ENCODE measurements at regions not wholly inside any gene's neighbourhood (a gene's known extent, or its start where the extent isn't known, plus 50 kb on each side); places are given as distances from the start of the nearest gene placed in this dataset.

DNA sequence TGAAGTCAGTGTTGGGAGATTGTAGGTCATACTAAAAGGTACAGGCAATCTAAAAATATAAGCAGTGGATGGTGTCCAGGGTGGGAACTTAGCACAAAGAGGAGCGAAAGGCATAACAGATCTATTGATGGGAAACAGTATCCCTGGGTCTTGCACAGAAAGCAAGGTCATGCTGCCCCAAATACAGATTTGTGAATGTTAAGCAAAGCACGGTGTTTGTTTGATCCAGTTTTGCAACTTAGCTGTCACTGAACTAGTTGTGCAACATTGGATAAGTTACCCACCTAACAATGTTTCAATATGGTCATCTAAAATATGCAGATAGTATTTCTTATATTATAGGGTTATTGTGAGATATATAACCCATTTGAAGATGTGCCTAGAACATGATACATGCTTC, 162.9 kb downstream of the BLID start:
- BruUV-seq (replicated peaks): no TSS peak
- Histone ChIP-seq H3K4me2 (no peak overlapping the region), H4K20me1 (ENCODE audit: insufficient read depth) (no peaks in the 10 kb centered on the region), H3K9me2 (ENCODE audit: insufficient read depth) (no peaks in the 10 kb centered on the region), H3K79me2 (ENCODE audit: low read depth) (no peaks in the 10 kb centered on the region), H3K4me1 (replicated peaks; ENCODE audit: insufficient read depth) (no peaks in the 10 kb centered on the region), H2AFZ (no peak overlapping the region), H3K9me3 (ENCODE audit: insufficient read depth, low read depth) (no peaks in the 10 kb centered on the region), H3F3A (ENCODE audit: insufficient read depth, low read depth) (no peaks in the 10 kb centered on the region), H3K27ac (no peak overlapping the region), H3K4me3 (no peak overlapping the region), H3K27me3 (ENCODE audit: insufficient read depth, low read depth) (no peaks in the 10 kb centered on the region), H3K36me3 (ENCODE audit: low read depth) (no peaks in the 10 kb centered on the region)
- TF ChIP-seq EZH2 (IDR thresholded peaks at IDR 0.05; ENCODE audit: low read depth): no peak
- ChIA-PET POLR2A (ENCODE audit: unreplicated experiment) (no interaction called here), CTCF (no interaction called here)
- DNase-seq: no peak
- intact Hi-C loops (cut with micrococcal nuclease; ENCODE audit: unreplicated experiment): no loop called here

DNA sequence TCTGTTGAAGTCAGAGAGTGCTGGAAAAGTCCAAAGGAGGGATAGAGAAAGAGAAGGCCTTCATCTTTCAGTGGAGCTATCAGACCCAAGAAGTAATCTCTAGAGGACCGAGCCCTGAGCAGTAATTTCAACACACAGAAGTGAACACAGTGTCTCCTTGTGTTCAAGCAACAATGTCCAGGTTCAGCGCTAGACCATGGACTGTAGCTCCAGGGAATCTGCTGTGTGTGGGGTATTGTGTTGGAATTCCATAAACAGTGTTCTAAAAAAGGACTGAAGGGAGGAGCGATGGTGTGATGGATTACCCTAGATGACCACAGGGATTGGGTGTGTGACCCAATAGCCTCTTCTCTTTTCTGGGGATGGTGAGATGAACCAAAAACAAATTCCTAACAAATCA, 165.9 kb downstream of the BLID start:
- no TSS peak for BruUV-seq (replicated peaks)
- Histone ChIP-seq H3K79me2 (ENCODE audit: low read depth) (no peaks in the 10 kb centered on the region), H2AFZ (no peak overlapping the region), H3K27me3 (ENCODE audit: insufficient read depth, low read depth) (no peaks in the 10 kb centered on the region), H3K4me2 (no peak overlapping the region), H3K36me3 (ENCODE audit: low read depth) (no peaks in the 10 kb centered on the region), H4K20me1 (ENCODE audit: insufficient read depth) (no peaks in the 10 kb centered on the region), H3K4me1 (replicated peaks; ENCODE audit: insufficient read depth) (no peaks in the 10 kb centered on the region), H3K9me2 (ENCODE audit: insufficient read depth) (no peaks in the 10 kb centered on the region), H3F3A (ENCODE audit: insufficient read depth, low read depth) (no peaks in the 10 kb centered on the region), H3K9me3 (ENCODE audit: insufficient read depth, low read depth) (peaks cover 3% of the 10 kb centered on the region; the same call in 1 of the 2 replicates), H3K27ac (no peak overlapping the region), H3K4me3 (no peak overlapping the region)
- intact Hi-C loops (cut with micrococcal nuclease; ENCODE audit: unreplicated experiment): no loop called here
- POLR2A ChIA-PET (ENCODE audit: unreplicated experiment): no interaction called here
- TF ChIP-seq, protein P1, sequence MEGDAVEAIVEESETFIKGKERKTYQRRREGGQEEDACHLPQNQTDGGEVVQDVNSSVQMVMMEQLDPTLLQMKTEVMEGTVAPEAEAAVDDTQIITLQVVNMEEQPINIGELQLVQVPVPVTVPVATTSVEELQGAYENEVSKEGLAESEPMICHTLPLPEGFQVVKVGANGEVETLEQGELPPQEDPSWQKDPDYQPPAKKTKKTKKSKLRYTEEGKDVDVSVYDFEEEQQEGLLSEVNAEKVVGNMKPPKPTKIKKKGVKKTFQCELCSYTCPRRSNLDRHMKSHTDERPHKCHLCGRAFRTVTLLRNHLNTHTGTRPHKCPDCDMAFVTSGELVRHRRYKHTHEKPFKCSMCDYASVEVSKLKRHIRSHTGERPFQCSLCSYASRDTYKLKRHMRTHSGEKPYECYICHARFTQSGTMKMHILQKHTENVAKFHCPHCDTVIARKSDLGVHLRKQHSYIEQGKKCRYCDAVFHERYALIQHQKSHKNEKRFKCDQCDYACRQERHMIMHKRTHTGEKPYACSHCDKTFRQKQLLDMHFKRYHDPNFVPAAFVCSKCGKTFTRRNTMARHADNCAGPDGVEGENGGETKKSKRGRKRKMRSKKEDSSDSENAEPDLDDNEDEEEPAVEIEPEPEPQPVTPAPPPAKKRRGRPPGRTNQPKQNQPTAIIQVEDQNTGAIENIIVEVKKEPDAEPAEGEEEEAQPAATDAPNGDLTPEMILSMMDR (conservative IDR thresholded peaks at IDR 0.05): no peak
- no peak for TF ChIP-seq EZH2 (IDR thresholded peaks at IDR 0.05; ENCODE audit: low read depth)
- CTCF ChIA-PET: no interaction called here
- DNase-seq: no peak

DNA sequence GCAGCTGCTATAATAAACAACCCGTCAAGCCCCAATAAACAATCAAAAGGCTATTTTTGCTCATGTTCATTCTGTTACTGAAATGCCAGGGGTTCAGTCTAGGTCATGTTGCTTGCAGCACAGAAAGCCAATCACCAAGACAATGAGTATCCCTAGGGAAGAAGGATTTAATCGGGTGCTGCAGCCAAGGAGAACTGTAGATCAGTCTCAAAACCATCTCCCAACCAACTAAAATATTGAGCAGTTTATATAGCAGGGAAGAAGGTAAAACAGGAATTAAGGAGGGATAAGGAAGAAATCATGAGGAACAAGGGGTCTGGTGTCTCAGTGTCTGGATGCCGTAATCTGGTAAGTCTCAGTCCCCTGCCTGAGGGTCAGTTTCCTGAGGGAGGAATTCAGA, 169.5 kb downstream of the BLID start:
- BruUV-seq (replicated peaks): no TSS peak
- no peak overlapping the region for H2AFZ ChIP-seq
- no peaks in the 10 kb centered on the region for H3K27me3 ChIP-seq (ENCODE audit: insufficient read depth, low read depth)
- POLR2A ChIA-PET (ENCODE audit: unreplicated experiment): no interaction called here
- H3K4me3 ChIP-seq: no peak overlapping the region
- H4K20me1 ChIP-seq (ENCODE audit: insufficient read depth): no peaks in the 10 kb centered on the region
- no peak overlapping the region for H3K4me2 ChIP-seq
- no peak overlapping the region for H3K27ac ChIP-seq
- CTCF ChIA-PET: no interaction called here
- no peaks in the 10 kb centered on the region for H3K4me1 ChIP-seq (replicated peaks; ENCODE audit: insufficient read depth)
- no peak for DNase-seq
- no peaks in the 10 kb centered on the region for H3K36me3 ChIP-seq (ENCODE audit: low read depth)
- H3K9me2 ChIP-seq (ENCODE audit: insufficient read depth): no peaks in the 10 kb centered on the region
- no peaks in the 10 kb centered on the region for H3F3A ChIP-seq (ENCODE audit: insufficient read depth, low read depth)
- no peaks in the 10 kb centered on the region for H3K79me2 ChIP-seq (ENCODE audit: low read depth)
- intact Hi-C loops (cut with micrococcal nuclease; ENCODE audit: unreplicated experiment): no loop called here
- TF ChIP-seq EZH2 (IDR thresholded peaks at IDR 0.05; ENCODE audit: low read depth): no peak
- TF ChIP-seq, protein P1 (conservative IDR thresholded peaks at IDR 0.05): no peak
- peaks cover 7% of the 10 kb centered on the region for H3K9me3 ChIP-seq (ENCODE audit: insufficient read depth, low read depth)

DNA sequence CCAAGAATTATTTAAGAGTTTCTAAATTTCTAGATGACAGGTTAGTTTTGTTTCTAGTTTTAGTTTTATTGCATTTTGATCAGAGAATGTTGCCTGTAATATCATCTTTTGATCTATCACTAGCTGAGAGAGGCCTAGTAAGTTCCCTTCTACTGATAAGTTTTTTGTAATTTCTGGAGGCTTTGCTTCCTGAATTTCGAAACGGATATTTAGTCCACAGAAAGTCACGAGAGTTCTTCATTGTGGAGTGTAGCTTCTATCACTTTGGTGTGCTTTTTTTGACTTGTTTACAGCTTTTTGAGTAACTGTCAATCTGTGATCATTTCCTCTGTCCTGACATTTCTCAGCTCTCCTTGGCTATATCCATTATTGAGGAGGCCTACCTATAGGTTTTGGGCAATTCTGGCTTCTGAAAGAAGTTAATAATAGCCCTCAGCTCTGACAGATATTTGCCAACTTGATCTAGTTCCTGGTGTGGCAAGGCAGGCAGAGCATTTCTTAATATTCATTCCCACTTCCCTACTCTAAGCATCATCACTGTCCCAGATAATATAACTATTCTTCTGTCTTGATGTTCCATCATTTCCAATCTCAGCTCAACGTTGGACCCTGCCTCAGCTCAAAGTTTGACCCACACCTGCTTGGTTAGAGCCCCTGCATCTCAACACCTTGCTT, 171.3 kb downstream of the BLID start:
- Histone ChIP-seq H3K79me2 (ENCODE audit: low read depth) (no peaks in the 10 kb centered on the region), H2AFZ (no peak overlapping the region), H3F3A (ENCODE audit: insufficient read depth, low read depth) (no peaks in the 10 kb centered on the region), H3K36me3 (ENCODE audit: low read depth) (no peaks in the 10 kb centered on the region), H3K27ac (no peak overlapping the region), H3K9me3 (ENCODE audit: insufficient read depth, low read depth) (peaks cover 7% of the 10 kb centered on the region), H3K9me2 (ENCODE audit: insufficient read depth) (no peaks in the 10 kb centered on the region), H3K27me3 (ENCODE audit: insufficient read depth, low read depth) (no peaks in the 10 kb centered on the region), H3K4me1 (replicated peaks; ENCODE audit: insufficient read depth) (no peaks in the 10 kb centered on the region), H3K4me2 (no peak overlapping the region), H3K4me3 (no peak overlapping the region), H4K20me1 (ENCODE audit: insufficient read depth) (no peaks in the 10 kb centered on the region)
- no TSS peak for BruUV-seq (replicated peaks)
- DNase-seq: no peak
- ChIA-PET POLR2A (ENCODE audit: unreplicated experiment) (interaction anchor here (0.7 kb wide), 1 partner anchor 26 kb away, joined by 6 read pairs; no protein-coding TSS in a partner anchor), CTCF (no interaction called here)
- intact Hi-C loops (cut with micrococcal nuclease; ENCODE audit: unreplicated experiment): no loop called here
- TF ChIP-seq, protein P1 (conservative IDR thresholded peaks at IDR 0.05): no peak
- TF ChIP-seq EZH2 (IDR thresholded peaks at IDR 0.05; ENCODE audit: low read depth): no peak
